ENCODE measurements at regions not wholly inside any gene's neighbourhood (a gene's known extent, or its start where the extent isn't known, plus 50 kb on each side); places are given as distances from the start of the nearest gene placed in this dataset.

DNA sequence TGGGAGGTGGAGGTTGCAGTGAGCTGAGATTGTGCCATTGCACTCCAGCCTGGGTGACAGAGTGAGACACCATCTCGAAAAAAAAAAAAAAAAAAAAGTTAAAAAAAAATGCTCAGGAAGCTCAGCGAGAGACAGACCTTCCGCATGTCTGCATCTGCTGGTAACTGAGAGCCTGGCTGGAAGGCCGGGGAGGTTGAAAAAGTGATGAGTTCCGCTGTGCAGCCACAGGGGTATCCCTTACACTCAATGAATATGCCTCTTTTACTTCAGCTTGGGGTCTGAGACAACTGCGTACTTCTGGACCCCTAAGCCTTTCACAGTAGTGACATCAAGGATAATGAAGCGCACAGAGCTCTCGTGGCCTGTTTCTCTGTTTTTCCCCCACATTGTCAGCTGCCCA lies 179.9 kb upstream of the KLF4 start:
- TF ChIP-seq EZH2 (IDR thresholded peaks at IDR 0.05; ENCODE audit: borderline replicate concordance, low read length), result no peak
- TF ChIP-seq, protein P1, sequence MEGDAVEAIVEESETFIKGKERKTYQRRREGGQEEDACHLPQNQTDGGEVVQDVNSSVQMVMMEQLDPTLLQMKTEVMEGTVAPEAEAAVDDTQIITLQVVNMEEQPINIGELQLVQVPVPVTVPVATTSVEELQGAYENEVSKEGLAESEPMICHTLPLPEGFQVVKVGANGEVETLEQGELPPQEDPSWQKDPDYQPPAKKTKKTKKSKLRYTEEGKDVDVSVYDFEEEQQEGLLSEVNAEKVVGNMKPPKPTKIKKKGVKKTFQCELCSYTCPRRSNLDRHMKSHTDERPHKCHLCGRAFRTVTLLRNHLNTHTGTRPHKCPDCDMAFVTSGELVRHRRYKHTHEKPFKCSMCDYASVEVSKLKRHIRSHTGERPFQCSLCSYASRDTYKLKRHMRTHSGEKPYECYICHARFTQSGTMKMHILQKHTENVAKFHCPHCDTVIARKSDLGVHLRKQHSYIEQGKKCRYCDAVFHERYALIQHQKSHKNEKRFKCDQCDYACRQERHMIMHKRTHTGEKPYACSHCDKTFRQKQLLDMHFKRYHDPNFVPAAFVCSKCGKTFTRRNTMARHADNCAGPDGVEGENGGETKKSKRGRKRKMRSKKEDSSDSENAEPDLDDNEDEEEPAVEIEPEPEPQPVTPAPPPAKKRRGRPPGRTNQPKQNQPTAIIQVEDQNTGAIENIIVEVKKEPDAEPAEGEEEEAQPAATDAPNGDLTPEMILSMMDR (conservative IDR thresholded peaks at IDR 0.05 in 1 of 2, IDR thresholded peaks at IDR 0.05 in 1 of 2; ENCODE audit: extremely low read depth in 1 of 2, insufficient read depth in 1 of 2, low read depth in 1 of 2, low read length in 2 of 2), result no peak
